Left lung (tissue), 4 donors: ENCODE measurements at regions not wholly inside any gene's neighbourhood (a gene's known extent, or its start where the extent isn't known, plus 50 kb on each side); places are given as distances from the start of the nearest gene placed in this dataset.

Experiments
- ATAC-seq: fragments of 200-7000 bp; cut with Tn5 transposase; one replicate; pipeline ENCODE4 v1.9.1; 2020; ENCODE audit warnings: moderate library complexity
- DNase-seq, 4 donors: peaks; one replicate each; pipeline ENCODE4 v3.0.0-alpha.2; 2013 to 2020
- H3K27ac ChIP-seq, 2 donors: fragments of 200-600 bp; sonication (generic) in 1 of 2; one replicate each; pipeline versions ENCODE4 v1.5.0 to v1.8.0; 2020 to 2021
- H3K27me3 ChIP-seq, 2 donors: fragments of 200-600 bp; sonication (generic) in 1 of 2; one replicate each; pipeline versions ENCODE4 v1.5.0 to v1.8.0; 2020 to 2021
- H3K36me3 ChIP-seq, 2 donors: fragments of 200-600 bp; sonication (generic) in 1 of 2; one replicate each; pipeline versions ENCODE4 v1.5.0 to v1.8.0; 2020 to 2021
- H3K4me1 ChIP-seq, 2 donors: fragments of 200-600 bp; one replicate each; pipeline ENCODE4 v1.8.0; 2021
- H3K4me3 ChIP-seq, 2 donors: fragments of 200-600 bp; sonication (generic) in 1 of 2; one replicate each; pipeline versions ENCODE4 v1.5.0 to v1.8.0; 2020 to 2021; ENCODE audit warnings: mild to moderate bottlenecking in 1 of 2
- H3K9me3 ChIP-seq, 2 donors: fragments of 200-600 bp; sonication (generic) in 1 of 2; one replicate each; pipeline versions ENCODE4 v1.5.0 to v1.8.0; 2020 to 2021
- intact Hi-C, 2 donors: fragments of 100-400 bp; cut with DNase I; formaldehyde crosslinking; loops; one replicate each; pipeline versions ENCODE4 v1.11.2 to v1.14.2; 2022
- TF ChIP-seq, protein P1 (sequence below), 2 donors: fragments of 200-600 bp; sonication (generic) in 1 of 2; IDR thresholded peaks; one replicate each; pipeline versions ENCODE4 v1.5.0 to v1.8.0; 2021; ENCODE audit warnings: antibody characterized with exemption in 2 of 2
- donor health status: DM: no; HTN: yes; CAD: no.
- donor health status: DM: no; HTN: no; CAD: no.

DNA sequence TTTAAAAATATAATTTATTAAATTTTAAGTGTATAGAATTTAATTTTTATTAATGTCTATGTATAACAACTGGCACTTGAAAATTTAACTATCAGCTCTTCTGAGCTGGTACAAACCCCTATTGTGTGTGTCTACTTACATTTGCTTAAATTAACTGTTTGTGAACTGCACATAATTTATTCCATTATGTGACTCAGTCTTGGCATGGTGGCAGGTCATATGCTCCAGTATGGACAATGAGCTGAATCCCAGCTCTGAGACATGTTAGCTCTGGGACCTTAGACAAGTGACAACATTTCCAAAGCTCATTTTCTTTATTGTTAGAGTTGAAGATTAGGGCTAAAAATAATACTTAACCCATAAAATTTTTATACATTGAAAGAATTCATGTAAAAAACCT, 526.1 kb upstream of the MARCKS start:
- intact Hi-C loops, result no loop called here
- TF ChIP-seq, protein P1, sequence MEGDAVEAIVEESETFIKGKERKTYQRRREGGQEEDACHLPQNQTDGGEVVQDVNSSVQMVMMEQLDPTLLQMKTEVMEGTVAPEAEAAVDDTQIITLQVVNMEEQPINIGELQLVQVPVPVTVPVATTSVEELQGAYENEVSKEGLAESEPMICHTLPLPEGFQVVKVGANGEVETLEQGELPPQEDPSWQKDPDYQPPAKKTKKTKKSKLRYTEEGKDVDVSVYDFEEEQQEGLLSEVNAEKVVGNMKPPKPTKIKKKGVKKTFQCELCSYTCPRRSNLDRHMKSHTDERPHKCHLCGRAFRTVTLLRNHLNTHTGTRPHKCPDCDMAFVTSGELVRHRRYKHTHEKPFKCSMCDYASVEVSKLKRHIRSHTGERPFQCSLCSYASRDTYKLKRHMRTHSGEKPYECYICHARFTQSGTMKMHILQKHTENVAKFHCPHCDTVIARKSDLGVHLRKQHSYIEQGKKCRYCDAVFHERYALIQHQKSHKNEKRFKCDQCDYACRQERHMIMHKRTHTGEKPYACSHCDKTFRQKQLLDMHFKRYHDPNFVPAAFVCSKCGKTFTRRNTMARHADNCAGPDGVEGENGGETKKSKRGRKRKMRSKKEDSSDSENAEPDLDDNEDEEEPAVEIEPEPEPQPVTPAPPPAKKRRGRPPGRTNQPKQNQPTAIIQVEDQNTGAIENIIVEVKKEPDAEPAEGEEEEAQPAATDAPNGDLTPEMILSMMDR (IDR thresholded peaks at IDR 0.05), result no peak
- Histone ChIP-seq H3K36me3 (no peaks in the 10 kb centered on the region), H3K27ac (no peak overlapping the region), H3K27me3 (no peaks in the 10 kb centered on the region), H3K4me1 (no peaks in the 10 kb centered on the region), H3K9me3 (no peaks in the 10 kb centered on the region), H3K4me3 (no peak overlapping the region)
- no peak for DNase-seq
- ATAC-seq, result no peak

GRCh38 chr6:113338644-113339043, 518.5 kb upstream of the MARCKS start:
- no peaks in the 10 kb centered on the region for H3K9me3 ChIP-seq
- TF ChIP-seq, protein P1 (IDR thresholded peaks at IDR 0.05), result no peak
- intact Hi-C loops, result no loop called here
- H3K4me1 ChIP-seq, result no peaks in the 10 kb centered on the region
- H3K4me3 ChIP-seq, result no peak overlapping the region
- H3K27ac ChIP-seq, result no peak overlapping the region
- ATAC-seq (no peak), DNase-seq (no peak)
- H3K36me3 ChIP-seq, result no peaks in the 10 kb centered on the region
- H3K27me3 ChIP-seq, result no peaks in the 10 kb centered on the region

DNA sequence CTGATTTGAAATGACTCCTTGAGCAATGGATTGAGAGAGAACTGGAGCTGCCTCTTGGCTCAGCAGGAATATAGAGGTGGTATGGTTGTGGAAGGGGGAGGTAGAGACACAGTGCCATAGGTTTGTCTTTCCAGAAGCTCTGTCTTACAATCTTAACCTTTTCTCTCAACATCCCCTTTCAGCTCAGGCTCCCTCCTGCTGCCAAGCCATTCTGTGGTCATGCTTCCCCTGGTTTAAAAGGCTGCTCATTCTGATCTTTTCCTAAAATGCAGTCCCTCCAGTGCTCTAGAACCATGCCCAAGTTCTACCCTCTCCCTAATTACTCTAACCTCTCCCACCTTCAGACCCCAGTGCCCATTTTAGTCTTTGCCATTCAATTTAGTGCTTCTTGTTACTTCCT, 517.9 kb upstream of the MARCKS start:
- ATAC-seq, result no peak

DNA sequence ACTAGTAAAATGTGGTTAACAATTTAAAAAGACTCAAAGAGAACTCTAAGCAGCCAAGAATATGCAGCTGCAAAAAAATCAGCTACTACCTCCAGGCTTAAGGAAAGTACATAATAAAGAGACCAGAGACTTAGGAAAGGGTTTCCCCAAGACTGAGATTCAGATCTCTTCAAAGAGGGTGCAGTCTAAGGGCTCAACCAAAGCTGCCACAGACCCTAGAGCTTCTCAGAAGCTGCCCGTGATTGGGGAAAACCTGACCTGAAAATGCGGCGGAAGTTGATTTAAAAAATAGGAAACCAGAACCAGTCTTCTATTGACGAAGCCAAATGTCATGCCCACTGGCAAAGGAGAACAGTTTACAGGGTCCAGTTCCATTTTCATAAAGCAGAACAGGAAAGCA, 516.8 kb upstream of the MARCKS start:
- H3K27me3 ChIP-seq, result no peaks in the 10 kb centered on the region
- H3K36me3 ChIP-seq, result no peaks in the 10 kb centered on the region
- H3K9me3 ChIP-seq, result no peaks in the 10 kb centered on the region
- no peak for ATAC-seq
- H3K4me3 ChIP-seq, result no peak overlapping the region
- TF ChIP-seq, protein P1 (IDR thresholded peaks at IDR 0.05), result no peak
- H3K4me1 ChIP-seq, result no peaks in the 10 kb centered on the region
- no peak for DNase-seq
- intact Hi-C loops, result no loop called here
- no peak overlapping the region for H3K27ac ChIP-seq

More for the DNA sequence above, 517.9 kb upstream of the MARCKS start:
- no peak overlapping the region for H3K4me3 ChIP-seq
- no peak for DNase-seq
- TF ChIP-seq, protein P1 (IDR thresholded peaks at IDR 0.05), result no peak
- intact Hi-C loops, result no loop called here
- no peaks in the 10 kb centered on the region for H3K4me1 ChIP-seq
- H3K36me3 ChIP-seq, result no peaks in the 10 kb centered on the region
- no peaks in the 10 kb centered on the region for H3K27me3 ChIP-seq
- no peak overlapping the region for H3K27ac ChIP-seq
- no peaks in the 10 kb centered on the region for H3K9me3 ChIP-seq

DNA sequence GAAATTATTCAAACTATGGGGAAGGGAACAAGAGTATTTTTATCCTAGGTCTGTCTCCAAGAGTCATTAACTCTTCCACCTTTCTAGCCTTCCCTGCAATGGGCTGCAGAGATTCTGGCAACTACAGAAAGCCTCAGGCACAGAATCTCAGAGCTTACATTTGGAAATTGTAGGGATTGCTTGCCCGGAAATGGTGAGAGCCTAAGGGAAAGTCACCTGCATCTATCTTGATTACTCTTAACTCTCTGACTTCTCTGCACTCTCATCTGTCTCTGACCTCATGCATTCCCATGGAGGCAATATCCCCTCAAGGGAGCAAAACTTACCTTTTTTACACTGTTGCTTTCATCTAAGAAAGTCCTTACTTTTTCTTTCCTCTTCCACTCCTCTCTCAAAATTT, 513.2 kb upstream of the MARCKS start:
- Histone ChIP-seq H3K9me3 (no peaks in the 10 kb centered on the region), H3K36me3 (no peaks in the 10 kb centered on the region), H3K27ac (no peak overlapping the region), H3K27me3 (no peaks in the 10 kb centered on the region), H3K4me3 (no peak overlapping the region), H3K4me1 (no peaks in the 10 kb centered on the region)
- DNase-seq (no peak), ATAC-seq (no peak)
- TF ChIP-seq, protein P1 (IDR thresholded peaks at IDR 0.05), result no peak
- intact Hi-C loops, result no loop called here
